SK-N-SH (cell line): ENCODE measurements at regions not wholly inside any gene's neighbourhood (a gene's known extent, or its start where the extent isn't known, plus 50 kb on each side); places are given as distances from the start of the nearest gene placed in this dataset.

Source experiments
- CTCF ChIA-PET: fragments of 300-600, 350-600 bp; formaldehyde crosslinking; extraction: SDS; loops from one replicate; lab custom pipeline; 2021; lab: Yijun Ruan, JAX
- POLR2A ChIA-PET: fragments of 350-600 bp; sonication (Branson Sonifier 250); formaldehyde crosslinking; extraction: SDS; loops from one replicate; lab custom pipeline; 2020; ENCODE audit warnings: antibody characterized with exemption, inconsistent platforms; lab: Yijun Ruan, JAX
- DNase-seq: peaks from one replicate; pipeline ENCODE4 v3.0.0; 2012
- H2AFZ ChIP-seq: fragments of 200-600 bp; sonication (generic); 2 replicates; pipeline ENCODE4 v1.8.1; 2016; ENCODE audit warnings: antibody characterized with exemption, mild to moderate bottlenecking, low read depth
- H3F3A ChIP-seq: fragments of 200-600 bp; sonication (generic); replicated peaks from 2 replicates; pipeline ENCODE3; 2016; ENCODE audit warnings: antibody characterized with exemption, mild to moderate bottlenecking; ENCODE audit not compliant: insufficient read depth
- H3K27ac ChIP-seq, 2 experiments: fragments of 200-500 bp in 1 of 2; fragments of 200-600 bp in 1 of 2; sonication (Bioruptor generic) in 1 of 2; sonication (generic), shearing (Covaris generic) in 1 of 2; 2 replicates each; pipeline versions ENCODE4 v1.5.1 to v1.6.1; 2014 to 2016; ENCODE audit warnings: low read depth in 2 of 2, inconsistent platforms in 1 of 2, low read length in 1 of 2, mild to moderate bottlenecking in 1 of 2, mixed read lengths in 1 of 2
- H3K27me3 ChIP-seq: fragments of 200-600 bp; sonication (generic), shearing (Covaris generic); 2 replicates; pipeline ENCODE4 v1.6.1; 2016; ENCODE audit warnings: mixed run types; ENCODE audit not compliant: insufficient read depth
- H3K36me3 ChIP-seq, 2 experiments: fragments of 200-500 bp in 1 of 2; fragments of 200-600 bp in 1 of 2; sonication (Bioruptor generic) in 1 of 2; sonication (generic) in 1 of 2; replicated peaks in 1 of 2; 2 replicates each; pipeline versions ENCODE3 to v1.5.1; 2014 to 2016; ENCODE audit warnings: low read length in 1 of 2, mild to moderate bottlenecking in 1 of 2; ENCODE audit not compliant: insufficient read depth in 2 of 2, control insufficient read depth in 1 of 2
- H3K4me1 ChIP-seq, 2 experiments: fragments of 200-500 bp in 1 of 2; fragments of 200-600 bp in 1 of 2; sonication (Bioruptor generic) in 1 of 2; sonication (generic), shearing (Covaris generic) in 1 of 2; 2 replicates each; pipeline versions ENCODE4 v1.5.1 to v1.6.1; 2014 to 2016; ENCODE audit warnings: low read depth in 1 of 2, low read length in 1 of 2, mixed run types in 1 of 2; ENCODE audit not compliant: insufficient read depth in 2 of 2, control insufficient read depth in 1 of 2
- H3K4me2 ChIP-seq: fragments of 200-600 bp; sonication (generic), shearing (Covaris generic); 2 replicates; pipeline ENCODE4 v1.6.1; 2017; ENCODE audit warnings: mixed run types
- H3K4me3 ChIP-seq, 2 experiments: fragments of 200-500 bp in 1 of 2; fragments of 200-600 bp in 1 of 2; sonication (Bioruptor generic) in 1 of 2; sonication (generic), shearing (Covaris generic) in 1 of 2; 2 replicates each; pipeline versions ENCODE4 v1.5.1 to v1.8.1; 2014 to 2016; ENCODE audit warnings: low read depth in 2 of 2, inconsistent platforms in 1 of 2, low read length in 1 of 2, mild to moderate bottlenecking in 1 of 2, mixed read lengths in 1 of 2, moderate library complexity in 1 of 2
- H3K79me2 ChIP-seq: fragments of 200-600 bp; sonication (generic); 2 replicates; pipeline ENCODE4 v1.8.1; 2017; ENCODE audit warnings: mild to moderate bottlenecking; ENCODE audit not compliant: insufficient read depth
- H3K9ac ChIP-seq: fragments of 200-600 bp; sonication (generic); 2 replicates; pipeline ENCODE4 v1.6.1; 2017; ENCODE audit warnings: mixed run types
- H3K9me2 ChIP-seq: fragments of 200-600 bp; sonication (generic); 2 replicates; pipeline ENCODE4 v1.6.1; 2017; ENCODE audit warnings: mixed run types
- H3K9me3 ChIP-seq: fragments of 200-600 bp; sonication (generic); 2 replicates; pipeline ENCODE4 v1.6.1; 2017; ENCODE audit warnings: mixed run types, mild to moderate bottlenecking, moderate library complexity
- H4K20me1 ChIP-seq: fragments of 200-600 bp; sonication (generic); 2 replicates; pipeline ENCODE4 v1.6.1; 2017; ENCODE audit warnings: mild to moderate bottlenecking, mixed run types; ENCODE audit not compliant: insufficient read depth
- CTCF ChIP-seq: fragments of 200-600 bp; sonication (generic); IDR thresholded peaks from 2 replicates; pipeline ENCODE4 v1.6.1; 2017; ENCODE audit warnings: antibody characterized with exemption, mild to moderate bottlenecking, moderate library complexity
- ELF1 ChIP-seq: IDR thresholded peaks from 2 replicates; pipeline ENCODE4 v1.4.0; 2012
- FOXJ3 ChIP-seq: sonication (generic); formaldehyde crosslinking; IDR thresholded peaks from 2 replicates; pipeline ENCODE4 v1.5.1; 2020; ENCODE audit warnings: mild to moderate bottlenecking, missing genetic modification reagents
- FOXM1 ChIP-seq: IDR thresholded peaks from 2 replicates; pipeline ENCODE4 v1.4.0; 2012; ENCODE audit warnings: low read depth, mild to moderate bottlenecking
- GABPA ChIP-seq: IDR thresholded peaks from 2 replicates; pipeline ENCODE4 v1.4.0; 2012; ENCODE audit warnings: low read depth, mild to moderate bottlenecking
- GATA2 ChIP-seq: sonication (generic); formaldehyde crosslinking; IDR thresholded peaks from 2 replicates; pipeline ENCODE4 v1.5.0; 2020; ENCODE audit warnings: mild to moderate bottlenecking, missing genetic modification reagents
- JUND ChIP-seq: IDR thresholded peaks from 2 replicates; pipeline ENCODE4 v1.4.0; 2012
- MEF2A ChIP-seq: IDR thresholded peaks from 2 replicates; pipeline ENCODE4 v1.4.0; 2012; ENCODE audit warnings: low read depth, borderline replicate concordance
- NFIC ChIP-seq: IDR thresholded peaks from 2 replicates; pipeline ENCODE4 v1.4.0; 2012; ENCODE audit warnings: borderline replicate concordance
- NRF1 ChIP-seq: IDR thresholded peaks from 2 replicates; pipeline ENCODE4 v1.6.1; 2012; ENCODE audit warnings: low read depth, mild to moderate bottlenecking, low read length
- RAD21 ChIP-seq: IDR thresholded peaks from 2 replicates; pipeline ENCODE4 v1.6.1; 2012; ENCODE audit warnings: mild to moderate bottlenecking, low read length
- REST ChIP-seq: IDR thresholded peaks from 2 replicates; pipeline ENCODE4 v1.6.1; 2012; ENCODE audit warnings: mild to moderate bottlenecking, low read depth, low read length, moderate library complexity
- RFX5 ChIP-seq: IDR thresholded peaks from 2 replicates; pipeline ENCODE4 v1.6.1; 2012; ENCODE audit warnings: mild to moderate bottlenecking, improper control_type of control experiment, low read length
- SIN3A ChIP-seq: IDR thresholded peaks from 2 replicates; pipeline ENCODE4 v1.6.1; 2012; ENCODE audit warnings: low read depth, mild to moderate bottlenecking, low read length, moderate library complexity, borderline replicate concordance
- SMC3 ChIP-seq: IDR thresholded peaks from 2 replicates; pipeline ENCODE4 v1.6.1; 2012; ENCODE audit warnings: low read depth, low read length, improper control_type of control experiment
- USF2 ChIP-seq: fragments of 150-350 bp; IDR thresholded peaks from 2 replicates; pipeline ENCODE4 v1.6.1; 2017; ENCODE audit warnings: antibody characterized with exemption, low read length, low read depth, borderline replicate concordance
- WGBS: methylation state at CpG from one replicate; pipeline ENCODE4 v1.1.6; 2017; ENCODE audit warnings: low lambda C conversion rate; 5-methylcytosine and 5-hydroxymethylcytosine counted together
- TF ChIP-seq, protein P1 (sequence below): IDR thresholded peaks from 2 replicates; pipeline ENCODE4 v1.4.0; 2012; ENCODE audit warnings: low read depth, borderline replicate concordance
- TF ChIP-seq, protein P2 (sequence below): IDR thresholded peaks from 2 replicates; pipeline ENCODE4; 2012

DNA sequence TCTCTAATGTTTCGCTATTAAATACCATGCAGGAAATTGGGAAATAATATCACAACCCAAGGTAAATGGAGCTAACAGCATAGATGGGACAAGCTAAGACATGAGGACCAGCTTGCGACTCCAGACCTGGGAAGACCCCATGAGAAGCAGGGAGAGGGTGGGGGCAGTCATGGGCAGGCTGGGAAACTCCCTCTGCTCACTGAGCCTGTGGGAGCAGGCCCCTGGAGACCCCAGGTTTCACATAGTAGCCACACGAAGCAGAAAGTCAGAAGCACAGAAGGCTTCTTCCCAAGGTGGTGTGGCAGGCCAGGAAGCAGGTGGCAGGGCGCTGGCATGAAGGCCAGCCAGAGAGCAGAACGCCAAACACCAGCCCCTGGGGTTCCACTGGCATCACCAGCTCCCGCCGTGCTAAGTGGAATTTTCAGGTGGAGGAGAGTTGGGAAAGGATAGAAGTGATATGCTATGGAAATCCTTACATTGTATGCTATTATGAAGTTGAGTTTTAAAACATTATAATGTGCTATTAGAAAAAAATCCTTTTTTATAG, 99.9 kb upstream of the RNF32 start:
- no peak overlapping the region for H3K9ac ChIP-seq
- no peaks in the 10 kb centered on the region for H3K36me3 ChIP-seq
- CTCF ChIA-PET: interaction anchor here (1.1 kb wide), 2 partner anchors 14 to 19 kb away, joined by 3 read pairs; no protein-coding TSS in a partner anchor
- POLR2A ChIA-PET: no interaction called here
- TF ChIP-seq FOXM1 (no peak), NRF1 (no peak), SIN3A (no peak)
- H3K79me2 ChIP-seq: no peaks in the 10 kb centered on the region
- no peak overlapping the region for H2AFZ ChIP-seq
- no peaks in the 10 kb centered on the region for H3K9me3 ChIP-seq
- H3K4me1 ChIP-seq: no peaks in the 10 kb centered on the region
- no peak for DNase-seq
- no peak overlapping the region for H3K4me3 ChIP-seq
- 39% methylated on average over 7 of the region's 7 CpGs for WGBS
- no peaks in the 10 kb centered on the region for H4K20me1 ChIP-seq
- H3F3A ChIP-seq: no peaks in the 10 kb centered on the region
- no peaks in the 10 kb centered on the region for H3K9me2 ChIP-seq
- H3K27ac ChIP-seq: no peak overlapping the region
- H3K4me2 ChIP-seq: no peak overlapping the region
- H3K27me3 ChIP-seq: no peaks in the 10 kb centered on the region

GRCh38 chr7:156539999-156540398, 100.6 kb upstream of the RNF32 start:
- Histone ChIP-seq H3K4me2 (no peak overlapping the region), H3K36me3 (no peaks in the 10 kb centered on the region), H3K4me3 (no peak overlapping the region), H3F3A (no peaks in the 10 kb centered on the region), H3K79me2 (no peaks in the 10 kb centered on the region), H4K20me1 (no peaks in the 10 kb centered on the region), H2AFZ (no peak overlapping the region)
- ChIA-PET CTCF (interaction anchor here (1.1 kb wide), 1 partner anchor 15 kb away, joined by 3 read pairs; no protein-coding TSS in a partner anchor), POLR2A (no interaction called here)
- no peak for DNase-seq
- WGBS: 49% methylated on average over 12 of the region's 12 CpGs
- TF ChIP-seq CTCF (no peak), GATA2 (CRISPR knock-in tag) (no peak), JUND (no peak), RFX5 (no peak), GABPA (no peak), RAD21 (no peak), MEF2A (no peak), SMC3 (no peak), SIN3A (no peak), NFIC (no peak), ELF1 (no peak), FOXJ3 (CRISPR knock-in tag) (no peak), NRF1 (no peak), USF2 (no peak), REST (no peak)
- TF ChIP-seq, protein P1, sequence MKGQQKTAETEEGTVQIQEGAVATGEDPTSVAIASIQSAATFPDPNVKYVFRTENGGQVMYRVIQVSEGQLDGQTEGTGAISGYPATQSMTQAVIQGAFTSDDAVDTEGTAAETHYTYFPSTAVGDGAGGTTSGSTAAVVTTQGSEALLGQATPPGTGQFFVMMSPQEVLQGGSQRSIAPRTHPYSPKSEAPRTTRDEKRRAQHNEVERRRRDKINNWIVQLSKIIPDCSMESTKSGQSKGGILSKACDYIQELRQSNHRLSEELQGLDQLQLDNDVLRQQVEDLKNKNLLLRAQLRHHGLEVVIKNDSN: no peak
- TF ChIP-seq, protein P2, sequence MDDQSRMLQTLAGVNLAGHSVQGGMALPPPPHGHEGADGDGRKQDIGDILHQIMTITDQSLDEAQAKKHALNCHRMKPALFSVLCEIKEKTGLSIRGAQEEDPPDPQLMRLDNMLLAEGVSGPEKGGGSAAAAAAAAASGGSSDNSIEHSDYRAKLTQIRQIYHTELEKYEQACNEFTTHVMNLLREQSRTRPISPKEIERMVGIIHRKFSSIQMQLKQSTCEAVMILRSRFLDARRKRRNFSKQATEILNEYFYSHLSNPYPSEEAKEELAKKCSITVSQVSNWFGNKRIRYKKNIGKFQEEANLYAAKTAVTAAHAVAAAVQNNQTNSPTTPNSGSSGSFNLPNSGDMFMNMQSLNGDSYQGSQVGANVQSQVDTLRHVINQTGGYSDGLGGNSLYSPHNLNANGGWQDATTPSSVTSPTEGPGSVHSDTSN: no peak
- TF ChIP-seq, all 33 proteins: peak for 0
- H3K4me1 ChIP-seq: no peaks in the 10 kb centered on the region
- H3K9me2 ChIP-seq: no peaks in the 10 kb centered on the region
- H3K9me3 ChIP-seq: no peaks in the 10 kb centered on the region
- H3K9ac ChIP-seq: no peak overlapping the region
- no peak overlapping the region for H3K27ac ChIP-seq
- no peaks in the 10 kb centered on the region for H3K27me3 ChIP-seq
